ENCODE measurements at regions not wholly inside any gene's neighbourhood (a gene's known extent, or its start where the extent isn't known, plus 50 kb on each side); places are given as distances from the start of the nearest gene placed in this dataset.

DNA sequence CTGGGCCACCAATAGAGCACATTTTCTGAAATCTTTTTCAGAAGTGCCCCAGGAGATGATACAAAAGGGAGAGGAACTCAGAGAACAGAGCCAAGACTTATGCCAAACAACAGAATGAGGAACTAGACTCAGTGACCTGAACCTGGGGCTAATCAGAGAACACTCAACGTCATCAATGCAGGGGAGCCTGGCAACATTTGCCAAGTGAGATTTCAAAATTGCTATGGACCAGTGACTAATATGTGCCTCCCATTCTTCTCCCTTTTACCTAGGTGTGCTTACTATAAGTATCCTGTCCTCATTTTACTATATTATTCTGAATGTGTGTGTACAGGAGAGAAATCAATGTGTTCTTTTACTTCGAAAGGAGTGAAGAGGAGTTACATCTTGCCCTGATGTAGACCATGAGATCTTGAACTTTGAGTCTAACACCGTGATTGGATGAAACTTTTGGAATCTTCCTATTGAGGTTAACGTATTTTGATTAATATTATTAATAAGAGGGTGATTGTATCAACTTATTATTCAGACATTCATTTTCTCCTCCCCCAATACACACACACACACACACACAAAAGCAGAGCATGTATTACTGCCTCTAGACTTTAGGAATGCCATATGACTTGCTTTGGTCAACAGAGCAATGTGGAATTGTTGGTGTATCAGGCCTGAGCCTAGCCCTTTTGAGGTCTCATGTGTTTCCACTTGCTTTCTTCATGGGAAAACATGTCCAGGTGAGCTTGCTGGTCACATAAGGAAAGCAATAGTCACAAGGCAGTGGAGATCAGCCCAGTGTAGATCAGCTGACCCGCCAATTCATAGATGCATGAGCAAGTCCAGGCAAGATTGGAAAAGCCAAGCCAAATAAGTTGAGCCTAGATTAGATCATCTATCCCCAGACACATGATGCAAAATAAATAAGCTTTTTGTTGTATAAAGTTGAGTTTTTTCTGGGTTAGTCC lies 80.3 kb upstream of the ETS2 start:
- no peak for TF ChIP-seq ZNF432 (CRISPR knock-in tag; IDR thresholded peaks at IDR 0.05; ENCODE audit: borderline replicate concordance)
- TF ChIP-seq EP300 (IDR thresholded peaks at IDR 0.05; ENCODE audit: low read depth in 2 of 2, low read length in 2 of 2) = no peak
- no peak for TF ChIP-seq EP300 (CRISPR knock-in tag; IDR thresholded peaks at IDR 0.05; ENCODE audit: borderline replicate concordance)
- TF ChIP-seq, protein P1, sequence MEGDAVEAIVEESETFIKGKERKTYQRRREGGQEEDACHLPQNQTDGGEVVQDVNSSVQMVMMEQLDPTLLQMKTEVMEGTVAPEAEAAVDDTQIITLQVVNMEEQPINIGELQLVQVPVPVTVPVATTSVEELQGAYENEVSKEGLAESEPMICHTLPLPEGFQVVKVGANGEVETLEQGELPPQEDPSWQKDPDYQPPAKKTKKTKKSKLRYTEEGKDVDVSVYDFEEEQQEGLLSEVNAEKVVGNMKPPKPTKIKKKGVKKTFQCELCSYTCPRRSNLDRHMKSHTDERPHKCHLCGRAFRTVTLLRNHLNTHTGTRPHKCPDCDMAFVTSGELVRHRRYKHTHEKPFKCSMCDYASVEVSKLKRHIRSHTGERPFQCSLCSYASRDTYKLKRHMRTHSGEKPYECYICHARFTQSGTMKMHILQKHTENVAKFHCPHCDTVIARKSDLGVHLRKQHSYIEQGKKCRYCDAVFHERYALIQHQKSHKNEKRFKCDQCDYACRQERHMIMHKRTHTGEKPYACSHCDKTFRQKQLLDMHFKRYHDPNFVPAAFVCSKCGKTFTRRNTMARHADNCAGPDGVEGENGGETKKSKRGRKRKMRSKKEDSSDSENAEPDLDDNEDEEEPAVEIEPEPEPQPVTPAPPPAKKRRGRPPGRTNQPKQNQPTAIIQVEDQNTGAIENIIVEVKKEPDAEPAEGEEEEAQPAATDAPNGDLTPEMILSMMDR (CRISPR knock-in tag; IDR thresholded peaks at IDR 0.05) = no peak
- TF ChIP-seq, protein P2, sequence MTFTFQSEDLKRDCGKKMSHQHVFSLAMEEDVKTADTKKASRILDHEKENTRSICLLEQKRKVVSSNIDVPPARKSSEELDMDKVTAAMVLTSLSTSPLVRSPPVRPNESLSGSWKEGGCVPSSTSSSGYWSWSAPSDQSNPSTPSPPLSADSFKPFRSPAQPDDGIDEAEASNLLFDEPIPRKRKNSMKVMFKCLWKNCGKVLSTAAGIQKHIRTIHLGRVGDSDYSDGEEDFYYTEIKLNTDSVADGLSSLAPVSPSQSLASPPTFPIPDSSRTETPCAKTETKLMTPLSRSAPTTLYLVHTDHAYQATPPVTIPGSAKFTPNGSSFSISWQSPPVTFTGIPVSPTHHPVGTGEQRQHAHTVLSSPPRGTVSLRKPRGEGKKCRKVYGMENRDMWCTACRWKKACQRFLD (CRISPR knock-in tag; IDR thresholded peaks at IDR 0.05; ENCODE audit: borderline replicate concordance) = no peak
- TF ChIP-seq KAT8 (CRISPR knock-in tag; IDR thresholded peaks at IDR 0.05) = no peak
- no peak for TF ChIP-seq TCF12 (IDR thresholded peaks at IDR 0.05)
- no peak for TF ChIP-seq TCF12 (CRISPR knock-in tag; IDR thresholded peaks at IDR 0.05)
- no peak for TF ChIP-seq SMC3 (IDR thresholded peaks at IDR 0.05; ENCODE audit: low read length)
- TF ChIP-seq ZBTB42 (CRISPR knock-in tag; IDR thresholded peaks at IDR 0.05) = no peak
- TF ChIP-seq KLF13 (CRISPR knock-in tag; IDR thresholded peaks at IDR 0.05) = no peak
- TF ChIP-seq MAZ (IDR thresholded peaks at IDR 0.05; ENCODE audit: borderline replicate concordance, low read depth, low read length) = no peak
- no peak for TF ChIP-seq MAZ (CRISPR knock-in tag; IDR thresholded peaks at IDR 0.05; ENCODE audit: low read depth)
- no peak for TF ChIP-seq FOSL1 (CRISPR knock-in tag; IDR thresholded peaks at IDR 0.05; ENCODE audit: borderline replicate concordance)
- no peak for TF ChIP-seq ELF1 (CRISPR knock-in tag; IDR thresholded peaks at IDR 0.05)
- TF ChIP-seq XRCC5 (optimal IDR thresholded peaks at IDR 0.05; ENCODE audit: low read length) = no peak
